GM12872 (cell line): ENCODE measurements at regions not wholly inside any gene's neighbourhood (a gene's known extent, or its start where the extent isn't known, plus 50 kb on each side); places are given as distances from the start of the nearest gene placed in this dataset.

Source experiments
- CTCF ChIP-seq: IDR thresholded peaks from 3 replicates; pipeline ENCODE4 v1.5.1; 2011; ENCODE audit warnings: low read depth, mild to moderate bottlenecking, low read length, moderate library complexity; ENCODE audit not compliant: insufficient read depth

- TF ChIP-seq CTCF, result no peak
These were observed 428.9 kb upstream of the B3GAT1 start for GRCh38 chr11:134840945-134841344.

GRCh38 chr11:134838708-134839107 is 426.7 kb upstream of the B3GAT1 start:
- no peak for TF ChIP-seq CTCF

GRCh38 chr11:134837887-134838232 is 425.8 kb upstream of the B3GAT1 start:
- no peak for TF ChIP-seq CTCF

- no peak for TF ChIP-seq CTCF
These were observed 425.3 kb upstream of the B3GAT1 start for GRCh38 chr11:134837166-134837886.

- TF ChIP-seq CTCF, result no peak
These were observed 424.5 kb upstream of the B3GAT1 start for GRCh38 chr11:134836561-134836960.

GRCh38 chr11:134835561-134835960 is 423.5 kb upstream of the B3GAT1 start:
- TF ChIP-seq CTCF, result no peak

GRCh38 chr11:134830312-134830711 is 418.3 kb upstream of the B3GAT1 start:
- TF ChIP-seq CTCF, result no peak
